ENCODE measurements at regions not wholly inside any gene's neighbourhood (a gene's known extent, or its start where the extent isn't known, plus 50 kb on each side); places are given as distances from the start of the nearest gene placed in this dataset.
A peak's percentile ranks its signal among the peaks of the same experiment; 100 is the strongest.

- H2AK5ac ChIP-seq (ENCODE audit: low read length): no peak overlapping the region
- no CpG with 5 or more reads among the region's 6 CpGs for WGBS (ENCODE audit: extremely low coverage, insufficient coverage, insufficient read length)
- H3K4me2 ChIP-seq (ENCODE audit: low read length): no peak overlapping the region
- no peaks in the 10 kb centered on the region for H3K9me3 ChIP-seq (ENCODE audit: insufficient read depth, low read depth, low read length)
- H3K79me2 ChIP-seq (ENCODE audit: control insufficient read depth, insufficient read depth, low read length, poor library complexity): no peaks in the 10 kb centered on the region
- H3K27ac ChIP-seq (ENCODE audit: low read depth, low read length): no peak overlapping the region
- no peak for DNase-seq
- H3K18ac ChIP-seq (ENCODE audit: low read length): no peak overlapping the region
- H2AFZ ChIP-seq (ENCODE audit: insufficient read depth, low read length, poor library complexity): peak overlapping the region; percentile 54
- peak overlapping the region; percentile 72 for H2BK120ac ChIP-seq (ENCODE audit: insufficient read depth, low read length, poor library complexity)
- H3K14ac ChIP-seq (ENCODE audit: low read length): no peak overlapping the region
- H4K8ac ChIP-seq (ENCODE audit: low read depth, low read length): peak overlapping the region; percentile 70
- H4K91ac ChIP-seq (ENCODE audit: low read depth, low read length): no peak overlapping the region
- no peak overlapping the region for H3K9ac ChIP-seq (ENCODE audit: low read length)
- H3K23ac ChIP-seq (ENCODE audit: low read length): no peak overlapping the region
- H3K4me1 ChIP-seq (ENCODE audit: control insufficient read depth in 1 of 2, insufficient read depth in 2 of 2, low read length in 2 of 2): peaks cover 2 to 3% of the 10 kb centered on the region in 2 experiments
- H4K12ac ChIP-seq (ENCODE audit: low read depth, low read length): no peak overlapping the region
- H3K27me3 ChIP-seq (ENCODE audit: insufficient read depth, low read length): no peaks in the 10 kb centered on the region
- no peaks in the 10 kb centered on the region for H3K36me3 ChIP-seq (ENCODE audit: control insufficient read depth in 1 of 2, insufficient read depth in 2 of 2, low read length in 2 of 2)
- H2BK5ac ChIP-seq (ENCODE audit: low read depth, low read length, poor library complexity): no peak overlapping the region
- no peak overlapping the region for H3K4me3 ChIP-seq (ENCODE audit: low read depth, low read length)
- H3K4ac ChIP-seq (ENCODE audit: low read depth, low read length): no peak overlapping the region
- no peak overlapping the region for H2BK12ac ChIP-seq (ENCODE audit: low read length)
- H3K79me1 ChIP-seq (ENCODE audit: low read length): no peaks in the 10 kb centered on the region
Measured at GRCh38 chr18:24553571-24554285, 93.3 kb downstream of the HRH4 start.

GRCh38 chr18:24558403-24558802 lies 98.0 kb downstream of the HRH4 start:
- Histone ChIP-seq H3K79me2 (ENCODE audit: control insufficient read depth, insufficient read depth, low read length, poor library complexity) (no peaks in the 10 kb centered on the region), H3K4me1 (ENCODE audit: control insufficient read depth in 1 of 2, insufficient read depth in 2 of 2, low read length in 2 of 2) (peaks cover 8 to 20% of the 10 kb centered on the region in 2 experiments), H3K27ac (ENCODE audit: low read depth, low read length) (no peak overlapping the region), H2BK12ac (ENCODE audit: low read length) (no peak overlapping the region), H2AK5ac (ENCODE audit: low read length) (no peak overlapping the region), H3K9me3 (ENCODE audit: insufficient read depth, low read depth, low read length) (no peaks in the 10 kb centered on the region), H2AFZ (ENCODE audit: insufficient read depth, low read length, poor library complexity) (no peak overlapping the region), H3K4me3 (ENCODE audit: low read depth, low read length) (no peak overlapping the region), H4K12ac (ENCODE audit: low read depth, low read length) (no peak overlapping the region), H3K14ac (ENCODE audit: low read length) (no peak overlapping the region), H3K18ac (ENCODE audit: low read length) (no peak overlapping the region), H3K27me3 (ENCODE audit: insufficient read depth, low read length) (no peaks in the 10 kb centered on the region), H3K4me2 (ENCODE audit: low read length) (no peak overlapping the region), H3K9ac (ENCODE audit: low read length) (no peak overlapping the region), H2BK120ac (ENCODE audit: insufficient read depth, low read length, poor library complexity) (no peak overlapping the region), H4K8ac (ENCODE audit: low read depth, low read length) (no peak overlapping the region), H3K23ac (ENCODE audit: low read length) (no peak overlapping the region), H2BK5ac (ENCODE audit: low read depth, low read length, poor library complexity) (no peak overlapping the region), H3K79me1 (ENCODE audit: low read length) (peaks cover 9% of the 10 kb centered on the region), H3K4ac (ENCODE audit: low read depth, low read length) (no peak overlapping the region), H3K36me3 (ENCODE audit: control insufficient read depth in 1 of 2, insufficient read depth in 2 of 2, low read length in 2 of 2) (no peaks in the 10 kb centered on the region), H4K91ac (ENCODE audit: low read depth, low read length) (peak overlapping the region; percentile 18)
- no peak for DNase-seq
- WGBS (ENCODE audit: extremely low coverage, insufficient coverage, insufficient read length): no CpG with 5 or more reads among the region's 7 CpGs

- Histone ChIP-seq H2BK120ac (ENCODE audit: insufficient read depth, low read length, poor library complexity) (no peak overlapping the region), H3K14ac (ENCODE audit: low read length) (no peak overlapping the region), H3K4me2 (ENCODE audit: low read length) (no peak overlapping the region), H3K36me3 (ENCODE audit: control insufficient read depth in 1 of 2, insufficient read depth in 2 of 2, low read length in 2 of 2) (no peaks in the 10 kb centered on the region), H3K9ac (ENCODE audit: low read length) (no peak overlapping the region), H4K8ac (ENCODE audit: low read depth, low read length) (no peak overlapping the region), H2AK5ac (ENCODE audit: low read length) (no peak overlapping the region), H3K79me2 (ENCODE audit: control insufficient read depth, insufficient read depth, low read length, poor library complexity) (no peaks in the 10 kb centered on the region), H3K18ac (ENCODE audit: low read length) (no peak overlapping the region), H3K4ac (ENCODE audit: low read depth, low read length) (no peak overlapping the region), H3K27me3 (ENCODE audit: insufficient read depth, low read length) (no peaks in the 10 kb centered on the region), H3K4me1 (ENCODE audit: control insufficient read depth in 1 of 2, insufficient read depth in 2 of 2, low read length in 2 of 2) (peaks cover 8 to 20% of the 10 kb centered on the region in 2 experiments), H3K23ac (ENCODE audit: low read length) (no peak overlapping the region), H2AFZ (ENCODE audit: insufficient read depth, low read length, poor library complexity) (no peak overlapping the region), H3K4me3 (ENCODE audit: low read depth, low read length) (no peak overlapping the region), H3K79me1 (ENCODE audit: low read length) (peaks cover 9% of the 10 kb centered on the region), H4K12ac (ENCODE audit: low read depth, low read length) (no peak overlapping the region), H2BK5ac (ENCODE audit: low read depth, low read length, poor library complexity) (no peak overlapping the region), H4K91ac (ENCODE audit: low read depth, low read length) (no peak overlapping the region), H2BK12ac (ENCODE audit: low read length) (no peak overlapping the region), H3K9me3 (ENCODE audit: insufficient read depth, low read depth, low read length) (no peaks in the 10 kb centered on the region), H3K27ac (ENCODE audit: low read depth, low read length) (no peak overlapping the region)
- WGBS (ENCODE audit: extremely low coverage, insufficient coverage, insufficient read length): no CpG with 5 or more reads among the region's 4 CpGs
- no peak for DNase-seq
Measured at GRCh38 chr18:24559526-24559925, 99.1 kb downstream of the HRH4 start.

- H4K12ac ChIP-seq (ENCODE audit: low read depth, low read length): no peak overlapping the region
- H4K91ac ChIP-seq (ENCODE audit: low read depth, low read length): no peak overlapping the region
- H4K8ac ChIP-seq (ENCODE audit: low read depth, low read length): no peak overlapping the region
- H3K27ac ChIP-seq (ENCODE audit: low read depth, low read length): peak overlapping the region; percentile 65
- no peak overlapping the region for H3K4ac ChIP-seq (ENCODE audit: low read depth, low read length)
- H3K36me3 ChIP-seq (ENCODE audit: control insufficient read depth in 1 of 2, insufficient read depth in 2 of 2, low read length in 2 of 2): no peaks in the 10 kb centered on the region
- H3K4me3 ChIP-seq (ENCODE audit: low read depth, low read length): no peak overlapping the region
- no peak overlapping the region for H3K14ac ChIP-seq (ENCODE audit: low read length)
- H2BK5ac ChIP-seq (ENCODE audit: low read depth, low read length, poor library complexity): peak overlapping the region; percentile 41
- DNase-seq: peak; percentile 85 to 89
- H2BK12ac ChIP-seq (ENCODE audit: low read length): no peak overlapping the region
- no peaks in the 10 kb centered on the region for H3K9me3 ChIP-seq (ENCODE audit: insufficient read depth, low read depth, low read length)
- H3K79me1 ChIP-seq (ENCODE audit: low read length): peaks cover 9% of the 10 kb centered on the region
- peak overlapping the region; percentile 74 for H2BK120ac ChIP-seq (ENCODE audit: insufficient read depth, low read length, poor library complexity)
- no peaks in the 10 kb centered on the region for H3K79me2 ChIP-seq (ENCODE audit: control insufficient read depth, insufficient read depth, low read length, poor library complexity)
- no peak overlapping the region for H3K18ac ChIP-seq (ENCODE audit: low read length)
- H3K4me1 ChIP-seq (ENCODE audit: control insufficient read depth in 1 of 2, insufficient read depth in 2 of 2, low read length in 2 of 2): peaks cover 8 to 20% of the 10 kb centered on the region in 2 experiments
- no CpG with 5 or more reads among the region's 7 CpGs for WGBS (ENCODE audit: extremely low coverage, insufficient coverage, insufficient read length)
- peak overlapping the region; percentile 40 for H3K4me2 ChIP-seq (ENCODE audit: low read length)
- H2AK5ac ChIP-seq (ENCODE audit: low read length): no peak overlapping the region
- no peak overlapping the region for H3K23ac ChIP-seq (ENCODE audit: low read length)
- no peaks in the 10 kb centered on the region for H3K27me3 ChIP-seq (ENCODE audit: insufficient read depth, low read length)
- no peak overlapping the region for H3K9ac ChIP-seq (ENCODE audit: low read length)
- no peak overlapping the region for H2AFZ ChIP-seq (ENCODE audit: insufficient read depth, low read length, poor library complexity)
Measured at GRCh38 chr18:24560511-24560981, 100.1 kb downstream of the HRH4 start.
